DMS79 treated with DMSO at 0.1 percent for 48 hours (cell line): ENCODE measurements at regions not wholly inside any gene's neighbourhood (a gene's known extent, or its start where the extent isn't known, plus 50 kb on each side); places are given as distances from the start of the nearest gene placed in this dataset.
"Not testable (repeated sequence)": the region's sequence is repeated elsewhere in the genome, so short reads cannot be mapped to it uniquely, and the experiment has no call there.

Source experiments
- DNase-seq: peaks from one replicate; lab custom pipeline; 2025; lab: John Stamatoyannopoulos, UW

GRCh38 chr5:135157421-135158313 is 123.6 kb upstream of the PITX1 start:
- no peak for DNase-seq

- DNase-seq: no peak
Measured at GRCh38 chr5:135156715-135157404, 122.8 kb upstream of the PITX1 start.

GRCh38 chr5:135156337-135156714 is 122.3 kb upstream of the PITX1 start:
- DNase-seq: no peak

- DNase-seq: no peak
Measured at GRCh38 chr5:135155616-135156214, 121.7 kb upstream of the PITX1 start.

- DNase-seq: no peak
Measured at GRCh38 chr5:135154961-135155360, 120.9 kb upstream of the PITX1 start.

- no peak for DNase-seq
Measured at GRCh38 chr5:135154197-135154596, 120.2 kb upstream of the PITX1 start.

- no peak for DNase-seq
Measured at GRCh38 chr5:135153661-135154060, 119.6 kb upstream of the PITX1 start.

- DNase-seq: no peak
Measured at GRCh38 chr5:135153259-135153658, 119.2 kb upstream of the PITX1 start.

- not testable (repeated sequence) for DNase-seq
Measured at GRCh38 chr5:135151660-135152059, 117.6 kb upstream of the PITX1 start.

- DNase-seq: no peak
Measured at GRCh38 chr5:135151256-135151655, 117.2 kb upstream of the PITX1 start.

GRCh38 chr5:135150767-135151166 is 116.7 kb upstream of the PITX1 start:
- no peak for DNase-seq

GRCh38 chr5:135149956-135150723 is 116.1 kb upstream of the PITX1 start:
- no peak for DNase-seq

GRCh38 chr5:135149229-135149955 is 115.4 kb upstream of the PITX1 start:
- no peak for DNase-seq

GRCh38 chr5:135147294-135148090 is 113.5 kb upstream of the PITX1 start:
- DNase-seq: no peak

GRCh38 chr5:135145985-135146384 is 112.0 kb upstream of the PITX1 start:
- DNase-seq: no peak

GRCh38 chr5:135143682-135144081 is 109.7 kb upstream of the PITX1 start:
- DNase-seq: not testable (repeated sequence)

- no peak for DNase-seq
Measured at GRCh38 chr5:135141303-135142268, 107.6 kb upstream of the PITX1 start.

- no peak for DNase-seq
Measured at GRCh38 chr5:135140446-135141204, 106.6 kb upstream of the PITX1 start.
